GM12872 (cell line): ENCODE measurements at regions not wholly inside any gene's neighbourhood (a gene's known extent, or its start where the extent isn't known, plus 50 kb on each side); places are given as distances from the start of the nearest gene placed in this dataset.

Experiments used
- CTCF ChIP-seq: IDR thresholded peaks from 3 replicates; pipeline ENCODE4 v1.5.1; 2011; ENCODE audit warnings: low read depth, mild to moderate bottlenecking, low read length, moderate library complexity; ENCODE audit not compliant: insufficient read depth

DNA sequence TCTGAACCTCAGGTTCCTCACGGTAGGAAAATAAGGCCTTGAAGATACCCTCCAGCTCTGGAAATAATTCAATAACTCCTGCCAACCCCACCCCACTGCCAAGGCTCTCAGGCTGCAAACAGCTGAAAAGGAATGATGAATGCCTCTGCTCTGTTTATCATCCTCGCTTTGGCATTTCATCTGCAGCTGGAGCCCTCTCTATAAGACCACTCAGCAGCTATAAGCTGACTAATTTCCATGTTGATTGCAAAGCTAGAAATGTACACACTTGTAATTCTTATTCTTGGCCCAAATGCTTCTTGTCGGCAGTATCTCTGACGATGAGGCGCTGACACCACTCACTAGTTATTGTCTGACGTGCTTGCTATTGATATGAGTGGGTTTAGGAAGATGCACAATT is 408.4 kb upstream of the NMUR2 start:
- no peak for TF ChIP-seq CTCF

- no peak for TF ChIP-seq CTCF
Measured at GRCh38 chr5:152819891-152820290, 414.8 kb upstream of the NMUR2 start.

GRCh38 chr5:152824316-152824715 is 419.2 kb upstream of the NMUR2 start:
- TF ChIP-seq CTCF = no peak

GRCh38 chr5:152838241-152838786 is 433.2 kb upstream of the NMUR2 start:
- TF ChIP-seq CTCF = no peak

DNA sequence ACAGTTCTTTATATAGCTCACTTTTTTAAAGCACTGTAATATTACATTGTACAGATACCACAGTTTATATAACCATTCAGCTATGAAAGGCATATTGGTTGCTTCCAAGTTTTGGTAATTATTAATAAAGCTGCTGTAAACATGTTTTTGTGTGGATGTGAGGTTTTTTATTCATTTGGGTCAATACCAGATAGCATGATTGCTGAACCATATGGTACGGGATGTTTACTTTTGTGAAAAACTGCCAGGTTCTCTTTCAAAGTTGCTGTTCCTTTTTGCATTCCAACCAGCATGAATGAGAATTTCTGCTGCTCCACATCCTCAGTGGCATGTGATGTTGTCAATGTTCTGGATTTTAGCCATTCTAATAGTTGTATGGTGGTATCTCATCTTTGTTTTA is 439.6 kb upstream of the NMUR2 start:
- TF ChIP-seq CTCF = no peak

- no peak for TF ChIP-seq CTCF
Measured at GRCh38 chr5:152853361-152853760, 448.3 kb upstream of the NMUR2 start.

DNA sequence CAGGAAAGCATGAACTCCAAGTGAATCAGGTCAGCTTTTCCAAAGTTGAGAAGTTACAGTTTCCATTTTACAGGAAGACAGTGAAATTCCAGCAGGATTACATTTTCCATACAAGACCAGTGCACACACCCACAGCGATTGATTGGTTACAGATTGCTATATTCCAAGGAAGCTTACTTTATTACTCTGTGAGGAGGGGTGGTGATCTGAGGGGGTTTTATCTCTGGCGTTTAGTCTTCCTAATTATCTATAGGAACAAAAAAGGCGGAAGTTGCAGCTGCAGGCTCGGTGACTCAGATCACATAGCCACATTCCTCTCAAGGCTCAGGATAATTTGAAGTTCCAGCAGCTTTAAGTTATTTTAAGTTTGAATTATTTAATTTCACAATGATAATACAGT is 450.4 kb upstream of the NMUR2 start:
- TF ChIP-seq CTCF = no peak

DNA sequence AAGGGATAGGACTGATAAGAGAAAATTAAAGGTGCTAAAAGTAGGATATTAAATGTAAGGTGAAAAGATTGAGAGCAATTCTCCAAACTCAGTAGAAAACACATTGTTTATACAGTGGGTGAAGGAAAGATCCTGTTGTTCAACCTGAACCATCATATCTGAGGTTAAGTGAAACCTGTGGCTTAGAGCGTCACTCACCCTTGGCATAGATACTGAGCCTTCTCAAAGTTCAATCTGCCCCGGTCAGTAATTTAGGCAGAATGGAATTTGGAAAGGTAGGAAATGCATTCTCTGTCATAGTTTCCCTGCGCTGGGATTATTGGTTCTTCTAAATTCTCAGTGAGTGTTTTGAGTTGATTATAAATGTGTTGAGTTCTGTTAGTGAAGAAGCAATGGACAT is 456.2 kb upstream of the NMUR2 start:
- no peak for TF ChIP-seq CTCF
